DOHH2 (cell line): ENCODE measurements at regions not wholly inside any gene's neighbourhood (a gene's known extent, or its start where the extent isn't known, plus 50 kb on each side); places are given as distances from the start of the nearest gene placed in this dataset.

ENCODE experiments used
- EZH2phosphoT487 ChIP-seq: fragments of 200-600 bp; sonication (generic); IDR thresholded peaks from 2 replicates; pipeline ENCODE4 v1.6.1; 2017; ENCODE audit warnings: borderline replicate concordance, mild to moderate bottlenecking, antibody characterized with exemption, low read length, moderate library complexity, mixed read lengths
- TF ChIP-seq, protein P1 (sequence below): fragments of 200-600 bp; sonication (generic); IDR thresholded peaks from one replicate; pipeline ENCODE4 v1.5.1; 2014; ENCODE audit warnings: antibody characterized with exemption, mild to moderate bottlenecking, low read depth, low read length; ENCODE audit not compliant: poor library complexity, severe bottlenecking

- TF ChIP-seq, protein P1, sequence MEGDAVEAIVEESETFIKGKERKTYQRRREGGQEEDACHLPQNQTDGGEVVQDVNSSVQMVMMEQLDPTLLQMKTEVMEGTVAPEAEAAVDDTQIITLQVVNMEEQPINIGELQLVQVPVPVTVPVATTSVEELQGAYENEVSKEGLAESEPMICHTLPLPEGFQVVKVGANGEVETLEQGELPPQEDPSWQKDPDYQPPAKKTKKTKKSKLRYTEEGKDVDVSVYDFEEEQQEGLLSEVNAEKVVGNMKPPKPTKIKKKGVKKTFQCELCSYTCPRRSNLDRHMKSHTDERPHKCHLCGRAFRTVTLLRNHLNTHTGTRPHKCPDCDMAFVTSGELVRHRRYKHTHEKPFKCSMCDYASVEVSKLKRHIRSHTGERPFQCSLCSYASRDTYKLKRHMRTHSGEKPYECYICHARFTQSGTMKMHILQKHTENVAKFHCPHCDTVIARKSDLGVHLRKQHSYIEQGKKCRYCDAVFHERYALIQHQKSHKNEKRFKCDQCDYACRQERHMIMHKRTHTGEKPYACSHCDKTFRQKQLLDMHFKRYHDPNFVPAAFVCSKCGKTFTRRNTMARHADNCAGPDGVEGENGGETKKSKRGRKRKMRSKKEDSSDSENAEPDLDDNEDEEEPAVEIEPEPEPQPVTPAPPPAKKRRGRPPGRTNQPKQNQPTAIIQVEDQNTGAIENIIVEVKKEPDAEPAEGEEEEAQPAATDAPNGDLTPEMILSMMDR, result no peak
- no peak for TF ChIP-seq EZH2phosphoT487
Observed at GRCh38 chr4:178470996-178471784, 1029.0 kb upstream of the AGA start.
